ENCODE measurements at regions not wholly inside any gene's neighbourhood (a gene's known extent, or its start where the extent isn't known, plus 50 kb on each side); places are given as distances from the start of the nearest gene placed in this dataset.
"Not testable (repeated sequence)": the region's sequence is repeated elsewhere in the genome, so short reads cannot be mapped to it uniquely, and the experiment has no call there.

- peak in 1 of 2 donors; percentile 3 for DNase-seq
These were observed 251.2 kb downstream of the RRAGC start for GRCh38 chr1:38608202-38608864.

- no peak for DNase-seq
These were observed 252.0 kb downstream of the RRAGC start for GRCh38 chr1:38607526-38607925.

GRCh38 chr1:38605063-38605462 is 254.5 kb downstream of the RRAGC start:
- no peak for DNase-seq

DNA sequence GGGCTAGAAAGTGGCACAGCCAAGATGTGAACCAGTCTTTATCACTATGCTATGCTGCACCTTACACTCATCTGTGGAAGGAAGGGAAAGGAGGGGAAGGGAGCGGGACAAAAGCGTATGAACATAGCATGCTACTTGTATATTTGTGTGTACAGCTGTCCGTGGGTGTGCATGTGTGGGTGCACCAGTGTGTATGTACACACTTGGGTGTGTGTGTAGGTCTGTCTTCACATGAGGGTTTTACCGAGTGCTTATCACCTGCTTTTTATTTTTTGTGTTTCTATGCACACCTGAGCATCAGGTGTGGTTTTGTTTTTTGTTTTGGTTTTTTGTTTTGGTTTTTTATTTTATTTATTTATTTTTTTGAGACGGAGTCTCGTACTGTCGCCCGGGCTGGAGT is 255.7 kb downstream of the RRAGC start:
- no peak for DNase-seq

DNA sequence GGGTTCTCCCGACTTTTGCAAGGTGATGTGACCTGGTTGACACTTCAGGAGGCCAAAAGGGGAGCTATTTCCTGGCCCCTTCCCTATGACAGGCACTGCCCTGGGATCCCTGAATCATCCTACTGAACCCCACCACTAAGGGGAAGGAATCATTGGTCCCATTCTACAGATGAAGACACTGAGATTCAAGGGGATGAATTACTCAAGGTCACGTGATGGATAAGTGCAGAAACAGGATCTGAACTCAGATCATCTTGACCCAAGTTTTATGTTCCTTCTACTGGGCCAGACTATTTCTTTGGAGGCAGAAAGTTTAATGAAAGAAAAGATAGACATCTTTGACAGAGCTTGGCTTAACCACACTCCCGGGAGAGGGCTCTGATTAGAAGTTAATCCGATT is 258.7 kb downstream of the RRAGC start:
- no peak for DNase-seq

DNA sequence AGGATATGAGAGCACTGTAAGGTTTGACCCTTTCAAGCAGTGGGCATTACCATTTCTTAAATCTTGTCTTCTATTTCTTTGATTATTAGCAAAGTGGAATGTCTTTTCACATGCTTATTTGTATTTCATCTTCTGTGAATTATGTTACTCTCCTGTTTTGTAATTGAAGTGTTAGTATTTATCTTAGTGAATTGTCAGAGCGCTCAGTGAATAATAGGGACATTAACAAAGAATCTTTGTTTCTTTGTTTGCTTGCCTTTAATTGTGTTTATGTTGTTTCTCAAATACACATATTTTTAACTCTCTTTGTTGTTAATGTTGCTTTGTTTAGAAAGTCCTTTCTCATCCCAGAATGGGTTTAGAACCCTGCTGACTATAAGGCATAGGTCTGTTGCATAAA is 259.3 kb downstream of the RRAGC start:
- no peak for DNase-seq

DNA sequence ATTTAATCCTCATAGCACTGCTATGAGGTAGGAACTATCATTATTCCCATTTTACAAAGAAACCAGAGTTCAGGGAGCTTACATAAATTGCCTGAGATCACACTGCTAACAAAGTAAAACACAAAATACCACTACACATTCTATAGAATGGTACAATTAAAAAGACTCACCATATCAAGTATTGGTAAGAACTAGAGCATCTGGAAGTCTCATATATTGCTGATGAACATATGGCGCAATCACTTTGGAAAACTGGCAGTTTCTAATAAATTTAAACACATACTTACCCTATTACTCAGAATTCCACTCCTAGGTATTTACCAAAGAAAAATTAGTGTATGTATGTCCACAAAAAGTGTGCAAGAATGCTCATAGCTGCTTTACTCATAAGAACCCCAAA is 261.5 kb downstream of the RRAGC start:
- no peak for DNase-seq

GRCh38 chr1:38589036-38589435 is 270.5 kb downstream of the RRAGC start:
- no peak for DNase-seq

DNA sequence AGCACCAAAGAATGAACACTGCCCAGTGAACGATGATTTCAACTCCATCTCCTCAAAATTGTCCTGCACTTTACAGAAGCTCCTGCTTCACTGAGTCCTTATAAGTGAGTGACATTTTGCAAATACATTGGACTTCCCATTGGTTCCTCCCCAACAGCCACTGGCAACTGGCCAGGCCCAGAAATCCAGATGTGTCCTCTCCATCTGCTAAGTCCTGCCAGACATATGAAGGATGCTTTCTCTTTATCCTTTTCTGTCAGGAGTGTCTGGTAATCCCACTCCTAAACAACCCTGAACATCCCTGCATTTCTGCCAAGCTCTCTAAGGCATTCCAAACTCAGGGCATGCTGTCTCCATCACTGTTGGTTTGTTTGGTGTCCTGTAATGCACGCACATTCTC is 271.8 kb downstream of the RRAGC start:
- no peak for DNase-seq

DNA sequence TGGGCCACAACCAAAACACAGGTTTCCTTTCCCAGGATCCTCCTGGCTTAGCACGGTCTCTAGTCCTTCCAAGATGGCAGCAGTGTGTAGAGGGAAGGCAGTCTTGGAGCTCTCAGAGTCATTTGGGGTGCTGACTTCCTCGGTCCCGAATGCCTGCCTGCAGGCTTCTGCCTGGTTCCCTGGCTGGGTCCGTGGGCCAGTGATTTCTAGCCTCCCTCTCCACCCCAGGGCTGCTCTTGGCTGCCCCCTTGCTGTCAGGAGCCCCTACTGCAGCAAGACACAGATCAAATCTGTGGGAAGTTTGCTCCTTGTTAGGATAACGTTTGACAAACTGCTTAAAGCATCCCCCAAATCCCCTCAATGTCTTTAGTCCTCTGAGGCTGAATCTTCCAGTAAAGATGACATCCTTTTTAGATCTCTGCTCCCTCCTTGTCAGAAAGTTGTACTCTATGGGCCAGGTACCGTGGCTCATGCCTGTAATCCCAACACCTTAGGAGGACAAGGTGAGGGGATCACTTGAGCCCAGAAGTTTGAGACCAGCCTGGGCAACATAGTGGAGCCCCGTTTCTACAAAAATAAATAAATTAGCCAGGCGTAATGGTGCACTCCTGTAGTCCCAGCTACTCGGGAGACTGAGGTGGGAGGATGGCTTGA is 272.5 kb downstream of the RRAGC start:
- DNase-seq = peak; percentile 43 to 44

DNA sequence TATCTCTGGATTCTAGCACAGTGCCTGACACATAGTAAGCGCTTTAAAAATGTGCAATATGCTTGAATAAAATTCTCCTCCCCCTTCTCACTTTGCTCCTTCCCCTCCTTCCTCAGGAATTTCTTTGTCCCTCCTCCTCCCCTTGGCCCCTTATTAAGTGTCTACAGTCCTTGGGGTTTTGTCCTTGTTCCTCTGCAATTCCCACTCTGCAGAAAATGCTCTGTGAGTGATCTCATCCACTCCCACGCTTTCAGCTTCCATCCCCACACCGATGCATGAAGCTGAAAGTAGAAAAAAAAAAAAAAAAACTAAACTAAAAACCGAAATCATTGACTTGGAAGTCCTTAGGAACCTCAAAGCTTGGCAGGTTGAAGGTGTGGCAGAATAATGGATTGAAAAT is 273.6 kb downstream of the RRAGC start:
- DNase-seq = no peak

DNA sequence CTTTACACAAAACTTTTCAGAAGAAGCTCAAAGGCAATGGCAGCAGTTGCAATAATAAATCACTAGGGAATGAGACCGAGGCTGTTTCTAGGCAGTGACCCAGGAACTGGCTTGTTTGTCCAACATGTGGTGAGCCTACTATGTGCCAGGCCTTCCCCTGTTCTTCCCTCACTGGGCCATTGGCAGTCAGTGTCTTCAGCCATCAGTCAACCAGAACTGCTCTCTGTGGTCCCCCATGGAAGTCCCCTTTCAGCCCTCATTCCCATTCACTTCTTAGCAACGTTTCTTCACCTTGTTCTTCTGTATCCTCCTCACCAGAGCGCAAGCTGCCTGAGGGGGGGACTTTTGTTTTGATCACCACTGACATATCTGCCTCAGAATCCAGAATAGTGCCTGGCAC is 274.1 kb downstream of the RRAGC start:
- DNase-seq = no peak

DNA sequence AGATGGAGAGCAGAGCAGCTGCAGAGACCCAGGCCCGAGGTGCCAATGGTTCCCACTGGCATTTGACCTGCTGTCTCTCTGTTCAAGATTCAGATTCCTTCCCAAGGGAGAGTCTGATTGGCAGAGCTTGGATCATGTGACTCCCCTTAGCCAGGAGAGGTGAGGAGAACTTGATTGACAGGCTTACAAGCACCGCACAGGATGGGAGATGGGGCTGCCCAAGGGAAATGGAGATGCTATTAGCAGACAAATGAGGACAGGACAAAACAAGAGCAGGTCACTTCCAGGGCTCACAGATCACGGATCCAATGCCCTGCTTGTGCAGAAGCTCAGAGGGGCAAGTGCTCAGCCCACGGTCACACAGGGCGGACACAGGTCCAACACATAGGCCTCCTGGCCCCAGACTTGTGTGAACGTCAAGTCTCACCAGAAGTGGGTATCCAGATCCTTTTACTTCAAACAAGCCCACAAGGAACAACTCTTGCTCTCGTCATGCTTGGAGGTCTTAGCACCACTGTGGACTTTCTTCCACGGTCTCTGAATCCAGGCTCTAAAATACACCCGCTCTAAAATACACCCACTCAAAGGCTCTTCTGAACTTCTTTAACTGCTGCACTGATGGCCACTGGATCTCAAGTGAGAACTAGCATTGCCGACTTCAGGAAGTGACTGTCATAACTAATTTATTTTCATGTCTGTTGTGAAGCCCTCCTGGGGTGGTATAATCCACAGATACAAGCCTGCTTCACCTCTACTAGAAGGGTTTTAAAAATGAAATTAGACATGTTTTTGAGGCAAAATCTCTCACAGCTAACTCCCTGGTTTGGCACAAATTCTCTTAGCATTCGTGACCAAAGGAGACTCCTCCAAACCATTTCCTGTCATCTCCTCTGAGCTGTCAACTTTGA is 274.9 kb downstream of the RRAGC start:
- DNase-seq = no peak

GRCh38 chr1:38583287-38583686 is 276.3 kb downstream of the RRAGC start:
- DNase-seq = not testable (repeated sequence)

DNA sequence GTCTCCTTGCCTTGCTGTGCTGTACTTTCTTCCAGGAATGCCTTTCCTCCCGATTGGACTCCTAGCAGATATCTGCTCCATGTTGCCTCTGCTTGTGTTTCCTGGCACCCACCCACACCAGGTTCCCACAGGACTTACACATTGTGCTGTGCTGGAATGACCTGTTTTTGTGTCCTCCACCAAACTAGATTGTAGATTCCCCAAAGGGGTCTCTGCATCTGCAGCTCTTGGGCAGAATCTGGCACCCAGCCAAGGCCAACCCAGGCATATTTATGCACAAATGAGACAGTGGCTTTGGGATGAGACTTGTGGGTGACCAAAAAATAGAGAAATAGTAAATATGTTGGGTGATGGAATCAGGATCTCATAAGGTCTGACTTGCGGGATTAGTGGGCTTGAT is 278.2 kb downstream of the RRAGC start:
- DNase-seq = no peak

GRCh38 chr1:38580594-38580993 is 279.0 kb downstream of the RRAGC start:
- DNase-seq = no peak

DNA sequence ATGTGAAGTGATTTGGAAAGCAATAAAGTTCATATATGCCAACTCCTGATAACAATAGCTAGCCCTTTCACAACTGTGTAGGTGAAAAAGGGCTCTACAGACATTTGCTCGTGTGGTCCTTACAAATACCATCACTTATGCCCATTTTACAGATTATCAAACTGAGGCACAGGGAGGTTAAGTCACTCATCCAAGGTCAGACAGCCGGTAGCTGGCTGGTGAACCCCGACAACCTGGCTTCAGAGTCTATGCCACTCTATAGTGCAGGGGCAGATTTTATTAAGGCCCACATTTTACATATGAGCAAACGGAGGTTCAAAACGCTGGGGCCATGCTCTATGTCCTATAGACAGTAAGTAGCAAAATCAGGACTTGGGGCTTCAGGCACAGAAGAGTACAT is 280.5 kb downstream of the RRAGC start:
- no peak for DNase-seq

GRCh38 chr1:38578271-38578951 is 281.2 kb downstream of the RRAGC start:
- no peak for DNase-seq

DNA sequence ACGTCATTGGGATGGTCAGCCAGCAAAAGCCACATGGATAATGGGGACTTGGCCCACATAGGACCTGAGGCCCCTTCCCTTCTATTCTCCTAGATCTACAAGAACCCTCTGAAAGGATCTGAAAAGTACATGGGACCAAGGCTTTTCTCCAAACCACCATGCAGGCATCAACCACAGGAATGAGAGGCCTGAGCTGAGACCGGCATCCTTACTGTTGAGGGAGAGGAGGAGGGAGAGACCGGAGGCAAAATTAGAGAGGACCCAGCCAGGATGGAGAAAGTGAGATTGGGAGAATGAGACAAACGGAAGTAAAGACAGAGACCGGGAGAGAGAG is 281.7 kb downstream of the RRAGC start:
- DNase-seq = no peak

DNA sequence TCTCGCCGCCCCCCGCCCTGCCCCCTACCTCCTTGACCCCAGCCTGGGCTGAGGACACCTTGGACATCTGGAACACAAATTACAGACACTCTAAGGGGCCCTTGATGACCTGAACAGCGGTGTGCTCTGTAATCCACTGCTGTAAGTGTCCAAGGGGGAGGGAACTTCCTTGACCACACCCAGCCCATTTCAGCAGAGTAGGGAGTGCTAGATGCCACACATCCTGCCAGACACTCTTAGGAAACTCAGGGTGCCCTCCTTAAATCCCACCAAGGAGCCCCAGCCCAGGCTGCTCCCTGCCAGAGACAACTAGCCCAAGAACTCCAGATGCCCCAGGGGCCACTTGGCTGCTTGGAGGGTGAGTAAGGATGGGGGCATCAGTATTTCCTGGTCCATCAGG is 282.2 kb downstream of the RRAGC start:
- no peak for DNase-seq

GRCh38 chr1:38576241-38576640 is 283.3 kb downstream of the RRAGC start:
- DNase-seq = no peak

DNA sequence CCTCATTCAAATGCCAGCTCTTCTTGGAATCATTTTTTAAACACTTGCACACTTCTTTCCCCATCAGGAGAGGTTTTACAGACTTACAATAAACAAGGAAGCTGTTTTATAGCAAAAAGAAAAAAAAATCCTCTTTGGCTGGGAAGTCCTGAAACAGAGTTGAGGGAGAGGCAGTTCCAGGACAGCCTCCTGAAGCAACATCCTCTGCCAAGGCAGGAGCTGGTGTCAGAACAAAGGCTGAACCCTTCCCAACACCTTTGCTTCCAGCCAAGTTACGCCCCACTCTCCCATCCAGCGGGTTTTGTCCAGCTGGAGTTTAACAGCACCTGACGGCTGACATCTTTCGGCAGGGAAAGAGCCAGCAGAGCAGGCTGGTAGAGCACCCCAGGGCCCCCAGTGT is 287.8 kb downstream of the RRAGC start:
- no peak for DNase-seq

- no peak for DNase-seq
These were observed 289.0 kb downstream of the RRAGC start for GRCh38 chr1:38570657-38570975.

All from CD4-positive, alpha-beta T cell treated with Interleukin-4 for 1 hour (primary cell).